Activated CD8-positive, alpha-beta T cell treated with anti-CD3 and anti-CD28 coated beads, Interleukin-2, amount 10 ng/mL, durations not matched to agents 7 days and 5 days (primary cell): ENCODE measurements at regions not wholly inside any gene's neighbourhood (a gene's known extent, or its start where the extent isn't known, plus 50 kb on each side); places are given as distances from the start of the nearest gene placed in this dataset.
A peak's percentile ranks its signal among the peaks of the same experiment; 100 is the strongest.

Experiments used
- ATAC-seq: fragments of 150-1000 bp; cut with Tn5 transposase; one replicate; pipeline ENCODE4 v1.10.0; 2021; ENCODE audit warnings: moderate library complexity
- CTCF ChIA-PET: fragments of 350-600 bp; sonication (Branson Sonifier 250); formaldehyde crosslinking; loops from one replicate; lab custom pipeline; 2021; ENCODE audit warnings: antibody characterized with exemption; lab: Charles Lee
- POLR2A ChIA-PET: fragments of 350-600 bp; sonication (Branson Sonifier 250); formaldehyde crosslinking; loops from one replicate; lab custom pipeline; 2021; ENCODE audit warnings: antibody characterized with exemption; lab: Charles Lee
- DNase-seq: peaks from one replicate; pipeline ENCODE4 v3.0.0-alpha.2; 2020
- H3K27ac Mint-ChIP-seq: one replicate; pipeline ENCODE4 v1.8.0; 2021; ENCODE audit warnings: mild to moderate bottlenecking, mixed read lengths
- H3K27me3 Mint-ChIP-seq: one replicate; pipeline ENCODE4 v1.8.0; 2021; ENCODE audit warnings: low read depth, mixed read lengths
- H3K36me3 Mint-ChIP-seq: one replicate; pipeline ENCODE4 v1.8.0; 2021; ENCODE audit warnings: low read depth, mixed read lengths
- H3K4me1 Mint-ChIP-seq: one replicate; pipeline ENCODE4 v1.8.0; 2021; ENCODE audit warnings: low read depth, mixed read lengths
- H3K4me3 Mint-ChIP-seq: one replicate; pipeline ENCODE4 v1.8.0; 2021; ENCODE audit warnings: mild to moderate bottlenecking, mixed read lengths
- H3K9me3 Mint-ChIP-seq: one replicate; pipeline ENCODE4 v1.8.0; 2022; ENCODE audit warnings: mixed read lengths; ENCODE audit not compliant: insufficient read depth

DNA sequence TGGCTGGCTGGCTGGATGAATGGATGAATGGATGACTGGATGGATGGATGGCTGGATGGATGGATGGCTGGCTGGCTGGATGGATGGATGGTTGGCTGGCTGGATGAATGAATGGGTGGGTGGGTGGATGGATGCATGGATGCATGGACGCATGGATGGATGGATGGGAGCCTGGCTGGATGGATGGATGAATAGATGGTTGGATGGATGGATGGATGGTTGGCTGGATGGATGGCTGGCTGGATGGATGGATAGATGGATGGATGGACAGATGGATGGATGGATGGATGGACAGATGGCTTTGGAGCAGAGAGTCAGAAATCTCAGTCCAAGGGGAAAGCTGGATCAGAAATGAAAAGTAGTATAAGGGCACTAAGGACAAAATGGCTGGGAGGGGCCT lies 106.4 kb upstream of the SERP2 start:
- no peaks in the 10 kb centered on the region for H3K4me1 Mint-ChIP-seq
- ChIA-PET POLR2A (no interaction called here), CTCF (interaction anchor here (1.3 kb wide), 1 partner anchor 23 kb away, joined by 3 read pairs; no protein-coding TSS in a partner anchor)
- no peak for DNase-seq
- no peak overlapping the region for H3K27ac Mint-ChIP-seq
- no peak overlapping the region for H3K4me3 Mint-ChIP-seq
- H3K9me3 Mint-ChIP-seq, result no peaks in the 10 kb centered on the region
- H3K36me3 Mint-ChIP-seq, result no peaks in the 10 kb centered on the region
- peaks cover 5% of the 10 kb centered on the region for H3K27me3 Mint-ChIP-seq
- ATAC-seq, result no peak

DNA sequence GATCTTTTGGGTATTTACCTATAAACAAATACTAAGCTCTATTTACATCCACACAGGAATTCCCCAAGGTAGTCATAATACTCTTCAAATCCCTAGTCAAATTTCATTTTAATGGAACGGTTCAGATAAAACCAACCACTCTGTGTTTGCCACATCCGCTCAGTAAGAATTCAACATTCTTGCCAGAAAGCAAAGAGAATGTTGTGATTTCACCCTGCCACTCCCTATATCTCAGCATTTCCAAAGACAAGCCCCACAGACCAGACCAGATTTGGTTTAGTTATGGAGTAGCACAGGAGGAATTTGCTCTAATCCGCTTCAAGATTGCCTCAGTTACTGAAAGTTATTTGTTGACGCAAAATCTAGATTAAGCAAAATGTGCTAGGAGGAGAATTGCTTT lies 105.6 kb upstream of the SERP2 start:
- no peak for ATAC-seq
- H3K27ac Mint-ChIP-seq, result no peak overlapping the region
- peaks cover 5% of the 10 kb centered on the region for H3K27me3 Mint-ChIP-seq
- H3K4me3 Mint-ChIP-seq, result no peak overlapping the region
- no peaks in the 10 kb centered on the region for H3K9me3 Mint-ChIP-seq
- DNase-seq, result no peak
- CTCF ChIA-PET, result interaction anchor here (1.3 kb wide), 1 partner anchor 24 kb away, joined by 3 read pairs; no protein-coding TSS in a partner anchor
- POLR2A ChIA-PET, result no interaction called here
- no peaks in the 10 kb centered on the region for H3K36me3 Mint-ChIP-seq
- H3K4me1 Mint-ChIP-seq, result peaks cover under 1% of the 10 kb centered on the region

- Mint-ChIP-seq H3K27me3 (peaks cover 5% of the 10 kb centered on the region), H3K36me3 (no peaks in the 10 kb centered on the region), H3K4me3 (no peak overlapping the region), H3K9me3 (no peaks in the 10 kb centered on the region), H3K27ac (no peak overlapping the region), H3K4me1 (peaks cover 7% of the 10 kb centered on the region)
- ChIA-PET CTCF (no interaction called here), POLR2A (no interaction called here)
- ATAC-seq (no peak), DNase-seq (no peak)
Measured at GRCh38 chr13:44268980-44269379, 104.6 kb upstream of the SERP2 start.

DNA sequence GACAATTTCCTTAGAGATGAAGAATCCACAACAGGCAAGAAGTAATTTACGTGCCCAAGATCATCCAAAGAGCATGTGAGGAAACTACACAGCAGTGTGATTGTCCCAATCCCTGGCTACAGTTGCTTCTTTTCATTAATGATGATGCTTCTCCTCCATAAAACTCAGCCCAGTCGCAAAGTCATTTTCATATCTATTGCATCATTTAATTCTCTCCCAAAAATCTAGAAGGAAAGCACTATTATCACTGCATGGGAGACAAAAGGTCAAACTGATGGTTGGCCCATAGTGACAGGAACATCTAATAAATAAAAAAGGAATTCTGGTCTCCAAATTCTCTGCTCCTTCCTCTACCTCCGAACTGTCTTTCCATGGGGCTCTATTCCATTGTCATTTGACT lies 103.5 kb upstream of the SERP2 start:
- no peak overlapping the region for H3K4me3 Mint-ChIP-seq
- ChIA-PET POLR2A (no interaction called here), CTCF (no interaction called here)
- no peaks in the 10 kb centered on the region for H3K9me3 Mint-ChIP-seq
- no peak overlapping the region for H3K27ac Mint-ChIP-seq
- H3K27me3 Mint-ChIP-seq, result peaks cover 5% of the 10 kb centered on the region
- DNase-seq, result no peak
- peaks cover 18% of the 10 kb centered on the region for H3K4me1 Mint-ChIP-seq
- no peak for ATAC-seq
- H3K36me3 Mint-ChIP-seq, result peaks cover 1% of the 10 kb centered on the region

DNA sequence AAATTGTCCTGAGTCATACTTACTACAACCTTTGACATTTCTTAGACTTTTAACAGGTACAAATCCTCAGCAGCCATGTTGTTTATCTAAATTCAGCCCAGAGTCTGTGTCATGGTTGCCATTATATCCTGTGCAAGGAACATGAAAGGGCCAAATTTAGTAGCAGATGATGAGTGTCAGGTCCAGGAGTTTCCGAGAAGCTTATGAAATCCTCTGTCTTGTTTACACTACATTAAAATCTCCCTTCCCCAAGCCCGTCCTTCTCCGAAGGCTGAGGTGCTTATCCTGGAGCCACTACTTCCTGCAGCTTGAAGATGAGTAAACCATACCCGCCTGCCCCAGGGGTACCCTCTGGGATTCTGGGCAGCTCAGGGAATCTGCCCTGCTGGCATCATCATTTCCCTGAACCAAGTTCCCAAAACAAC lies 102.6 kb upstream of the SERP2 start:
- ChIA-PET CTCF (no interaction called here), POLR2A (no interaction called here)

GRCh38 chr13:44271473-44271872 lies 102.2 kb upstream of the SERP2 start:
- DNase-seq, result no peak
- no peak overlapping the region for H3K4me3 Mint-ChIP-seq
- no peak for ATAC-seq
- peaks cover 27% of the 10 kb centered on the region for H3K4me1 Mint-ChIP-seq
- H3K27me3 Mint-ChIP-seq, result peaks cover 5% of the 10 kb centered on the region
- H3K27ac Mint-ChIP-seq, result no peak overlapping the region
- no peaks in the 10 kb centered on the region for H3K9me3 Mint-ChIP-seq
- CTCF ChIA-PET, result no interaction called here
- POLR2A ChIA-PET, result no interaction called here
- peaks cover 9% of the 10 kb centered on the region for H3K36me3 Mint-ChIP-seq

More for the DNA sequence above, 102.6 kb upstream of the SERP2 start:
- peaks cover 27% of the 10 kb centered on the region for H3K4me1 Mint-ChIP-seq
- no peaks in the 10 kb centered on the region for H3K9me3 Mint-ChIP-seq
- H3K4me3 Mint-ChIP-seq, result no peak overlapping the region
- H3K27me3 Mint-ChIP-seq, result peaks cover 5% of the 10 kb centered on the region
- ATAC-seq, result no peak
- H3K36me3 Mint-ChIP-seq, result peaks cover 9% of the 10 kb centered on the region
- H3K27ac Mint-ChIP-seq, result no peak overlapping the region
- DNase-seq, result no peak

DNA sequence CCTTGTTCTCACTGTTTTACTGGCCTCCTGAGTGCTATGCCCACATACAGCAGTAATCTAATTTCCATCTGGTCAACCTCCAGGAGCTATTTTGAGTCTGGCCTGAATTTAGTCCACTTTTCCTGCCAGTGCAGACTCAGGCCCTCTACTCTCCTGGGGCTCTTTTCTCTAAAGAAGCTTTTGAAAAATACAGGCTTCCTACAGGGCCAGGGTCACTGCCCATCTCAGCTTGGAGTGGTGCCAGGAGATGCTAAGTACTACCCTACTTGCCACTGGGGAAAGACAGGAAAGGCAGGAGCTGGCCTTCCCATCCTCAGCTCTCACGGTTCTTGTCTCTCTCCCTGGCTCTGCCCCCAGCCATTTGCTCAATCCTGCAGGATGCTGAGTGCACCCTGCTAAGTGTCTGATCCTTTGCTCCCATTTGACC lies 101.7 kb upstream of the SERP2 start:
- CTCF ChIA-PET, result no interaction called here
- POLR2A ChIA-PET, result no interaction called here
- no peaks in the 10 kb centered on the region for H3K9me3 Mint-ChIP-seq
- H3K36me3 Mint-ChIP-seq, result peaks cover 9% of the 10 kb centered on the region
- DNase-seq (no peak), ATAC-seq (no peak)
- no peak overlapping the region for H3K4me3 Mint-ChIP-seq
- peaks cover 27% of the 10 kb centered on the region for H3K4me1 Mint-ChIP-seq
- no peak overlapping the region for H3K27ac Mint-ChIP-seq
- H3K27me3 Mint-ChIP-seq, result peaks cover 5% of the 10 kb centered on the region

GRCh38 chr13:44272692-44273091 lies 100.9 kb upstream of the SERP2 start:
- Mint-ChIP-seq H3K27ac (no peak overlapping the region), H3K4me3 (no peak overlapping the region), H3K27me3 (peaks cover 5% of the 10 kb centered on the region), H3K9me3 (no peaks in the 10 kb centered on the region), H3K36me3 (peaks cover 10% of the 10 kb centered on the region), H3K4me1 (peaks cover 29% of the 10 kb centered on the region)
- POLR2A ChIA-PET, result no interaction called here
- DNase-seq, result no peak
- CTCF ChIA-PET, result no interaction called here
- ATAC-seq, result no peak

- CTCF ChIA-PET, result no interaction called here
- H3K27ac Mint-ChIP-seq, result no peak overlapping the region
- ATAC-seq, result no peak
- POLR2A ChIA-PET, result interaction anchor here (1.2 kb wide), 2 partner anchors 11 to 14 kb away, joined by 3 to 4 read pairs; no protein-coding TSS in a partner anchor
- H3K4me1 Mint-ChIP-seq, result peaks cover 34% of the 10 kb centered on the region
- H3K9me3 Mint-ChIP-seq, result no peaks in the 10 kb centered on the region
- H3K4me3 Mint-ChIP-seq, result no peak overlapping the region
- no peak for DNase-seq
- H3K36me3 Mint-ChIP-seq, result peaks cover 13% of the 10 kb centered on the region
- H3K27me3 Mint-ChIP-seq, result peaks cover 2% of the 10 kb centered on the region
Measured at GRCh38 chr13:44273216-44273615, 100.4 kb upstream of the SERP2 start.

GRCh38 chr13:44273991-44274770 lies 99.4 kb upstream of the SERP2 start:
- POLR2A ChIA-PET, result interaction anchor here (0.7 to 1.2 kb wide), 3 partner anchors 12 to 31 kb away, joined by 3 to 4 read pairs (median 3); no protein-coding TSS in a partner anchor
- ATAC-seq (peak; percentile 96), DNase-seq (peak; percentile 54)
- no peaks in the 10 kb centered on the region for H3K9me3 Mint-ChIP-seq
- CTCF ChIA-PET, result interaction anchor here (0.9 to 1.5 kb wide), 6 partner anchors 8 to 366 kb away, joined by 3 to 6 read pairs (median 4); no protein-coding TSS in a partner anchor
- peaks cover 17% of the 10 kb centered on the region for H3K36me3 Mint-ChIP-seq
- H3K27me3 Mint-ChIP-seq, result peaks cover 2% of the 10 kb centered on the region
- H3K27ac Mint-ChIP-seq, result peak overlapping the region; percentile 85
- peak overlapping the region; percentile 52 for H3K4me3 Mint-ChIP-seq
- peaks cover 38% of the 10 kb centered on the region for H3K4me1 Mint-ChIP-seq

- peak overlapping the region; percentile 52 for H3K4me3 Mint-ChIP-seq
- ChIA-PET POLR2A (interaction anchor here (1.2 kb wide), 1 partner anchor 12 kb away, joined by 3 read pairs; no protein-coding TSS in a partner anchor), CTCF (interaction anchor here (0.6 to 1.6 kb wide), 8 partner anchors 9 to 367 kb away, joined by 3 to 6 read pairs (median 3); no protein-coding TSS in a partner anchor)
- DNase-seq (peak; percentile 30), ATAC-seq (peak; percentile 53)
- peaks cover 38% of the 10 kb centered on the region for H3K4me1 Mint-ChIP-seq
- H3K9me3 Mint-ChIP-seq, result no peaks in the 10 kb centered on the region
- no peaks in the 10 kb centered on the region for H3K27me3 Mint-ChIP-seq
- H3K27ac Mint-ChIP-seq, result peak overlapping the region; percentile 85
- peaks cover 17% of the 10 kb centered on the region for H3K36me3 Mint-ChIP-seq
Measured at GRCh38 chr13:44274771-44275205, 98.8 kb upstream of the SERP2 start.

GRCh38 chr13:44275381-44275780 lies 98.2 kb upstream of the SERP2 start:
- no peak for ATAC-seq
- Mint-ChIP-seq H3K36me3 (peaks cover 17% of the 10 kb centered on the region), H3K4me3 (no peak overlapping the region), H3K27me3 (no peaks in the 10 kb centered on the region), H3K4me1 (peaks cover 38% of the 10 kb centered on the region), H3K27ac (peak overlapping the region; percentile 85), H3K9me3 (no peaks in the 10 kb centered on the region)
- CTCF ChIA-PET, result interaction anchor here (0.6 to 1.6 kb wide), 6 partner anchors 13 to 94 kb away, joined by 3 to 4 read pairs (median 3); no protein-coding TSS in a partner anchor
- no peak for DNase-seq
- POLR2A ChIA-PET, result no interaction called here
